Progenitor cell of endocrine pancreas (in vitro differentiated cells): ENCODE measurements at regions not wholly inside any gene's neighbourhood (a gene's known extent, or its start where the extent isn't known, plus 50 kb on each side); places are given as distances from the start of the nearest gene placed in this dataset.
"Not testable (repeated sequence)": the region's sequence is repeated elsewhere in the genome, so short reads cannot be mapped to it uniquely, and the experiment has no call there.

Experiments used
- DNase-seq: peaks from one replicate; pipeline ENCODE4 v3.0.0; 2021; ENCODE audit warnings: low spot score; ENCODE audit not compliant: unreplicated experiment
- H3K27ac Mint-ChIP-seq: 2 replicates; pipeline ENCODE4 v1.8.0; 2021; ENCODE audit warnings: mild to moderate bottlenecking, moderate library complexity, mixed read lengths
- H3K27me3 Mint-ChIP-seq: 2 replicates; pipeline ENCODE4 v1.8.0; 2021; ENCODE audit warnings: mixed read lengths
- H3K36me3 Mint-ChIP-seq: 2 replicates; pipeline ENCODE4 v1.8.0; 2022; ENCODE audit warnings: mixed read lengths; ENCODE audit not compliant: insufficient read depth
- H3K4me1 Mint-ChIP-seq: 2 replicates; pipeline ENCODE4 v1.8.0; 2021; ENCODE audit warnings: low read depth, mixed read lengths
- H3K4me3 Mint-ChIP-seq: 2 replicates; pipeline ENCODE4 v1.8.0; 2021; ENCODE audit warnings: low read depth, mild to moderate bottlenecking, moderate library complexity, mixed read lengths
- H3K9me3 Mint-ChIP-seq: 2 replicates; pipeline ENCODE4 v1.8.0; 2021; ENCODE audit warnings: low read depth, mixed read lengths
- CTCF ChIP-seq: fragments of 200-600 bp; sonication (generic); IDR thresholded peaks from one replicate; pipeline ENCODE4 v1.5.0; 2021; ENCODE audit warnings: antibody characterized with exemption, mild to moderate bottlenecking; ENCODE audit not compliant: unreplicated experiment

GRCh38 chr12:107602446-107602845 is 83.2 kb upstream of the PWP1 start:
- TF ChIP-seq CTCF = no peak
- DNase-seq = no peak
- Mint-ChIP-seq H3K4me3 (no peak overlapping the region), H3K36me3 (no peaks in the 10 kb centered on the region), H3K4me1 (no peaks in the 10 kb centered on the region), H3K9me3 (peaks cover 7% of the 10 kb centered on the region), H3K27me3 (peaks cover 5% of the 10 kb centered on the region), H3K27ac (no peak overlapping the region)

- no peaks in the 10 kb centered on the region for H3K36me3 Mint-ChIP-seq
- no peak overlapping the region for H3K27ac Mint-ChIP-seq
- peaks cover 5% of the 10 kb centered on the region for H3K4me1 Mint-ChIP-seq
- peaks cover 5% of the 10 kb centered on the region for H3K27me3 Mint-ChIP-seq
- H3K4me3 Mint-ChIP-seq = no peak overlapping the region
- no peaks in the 10 kb centered on the region for H3K9me3 Mint-ChIP-seq
- no peak for DNase-seq
- no peak for TF ChIP-seq CTCF
These were observed 80.3 kb upstream of the PWP1 start for GRCh38 chr12:107605293-107605692.

- peaks cover 5% of the 10 kb centered on the region for H3K4me1 Mint-ChIP-seq
- no peak overlapping the region for H3K4me3 Mint-ChIP-seq
- peaks cover 5% of the 10 kb centered on the region for H3K27me3 Mint-ChIP-seq
- peak; percentile 97 for TF ChIP-seq CTCF
- DNase-seq = peak; percentile 82
- H3K27ac Mint-ChIP-seq = no peak overlapping the region
- no peaks in the 10 kb centered on the region for H3K9me3 Mint-ChIP-seq
- no peaks in the 10 kb centered on the region for H3K36me3 Mint-ChIP-seq
These were observed 77.9 kb upstream of the PWP1 start for GRCh38 chr12:107607464-107608392.

- H3K4me3 Mint-ChIP-seq, DNase-seq, H3K27me3 Mint-ChIP-seq, H3K27ac Mint-ChIP-seq, H3K36me3 Mint-ChIP-seq, H3K9me3 Mint-ChIP-seq, H3K4me1 Mint-ChIP-seq: not testable (repeated sequence)
These were observed 76.8 kb upstream of the PWP1 start for GRCh38 chr12:107608779-107609178.

GRCh38 chr12:107610021-107610859 is 75.4 kb upstream of the PWP1 start:
- Mint-ChIP-seq H3K4me3 (no peak overlapping the region), H3K9me3 (no peaks in the 10 kb centered on the region), H3K36me3 (no peaks in the 10 kb centered on the region), H3K27me3 (peaks cover 8% of the 10 kb centered on the region), H3K4me1 (peaks cover 5% of the 10 kb centered on the region), H3K27ac (no peak overlapping the region)
- DNase-seq = no peak
- TF ChIP-seq CTCF = peak; percentile 76
